ENCODE measurements at regions not wholly inside any gene's neighbourhood (a gene's known extent, or its start where the extent isn't known, plus 50 kb on each side); places are given as distances from the start of the nearest gene placed in this dataset.

DNA sequence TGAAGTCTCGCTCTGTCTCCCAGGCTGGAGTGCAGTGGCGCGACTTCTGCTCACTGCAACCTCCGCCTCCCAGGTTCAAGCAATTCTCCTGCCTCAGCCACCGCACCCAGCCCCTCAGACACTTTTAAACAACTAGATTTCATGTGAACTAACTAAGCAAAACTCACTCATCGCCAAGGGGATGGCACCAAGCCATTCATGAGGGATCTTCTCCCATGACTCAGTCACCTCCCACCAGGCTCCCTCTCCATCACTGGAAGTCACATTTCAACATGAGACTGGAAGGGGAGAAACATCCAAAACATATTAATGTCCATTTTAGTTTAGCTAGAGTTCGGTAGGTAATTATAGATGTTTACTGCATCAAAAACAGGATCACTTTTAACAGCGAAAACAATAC, 95.9 kb upstream of the PRL start:
- Mint-ChIP-seq H3K36me3 (peaks cover 3% of the 10 kb centered on the region), H3K27me3 (ENCODE audit: low read depth) (no peaks in the 10 kb centered on the region), H3K4me1 (peaks cover 33% of the 10 kb centered on the region), H3K27ac (no peak overlapping the region), H3K9me3 (peaks cover 11% of the 10 kb centered on the region), H3K4me3 (no peak overlapping the region)
- no peak for TF ChIP-seq ATF3 (CRISPR knock-in tag; conservative IDR thresholded peaks at IDR 0.05)
- no peak for TF ChIP-seq SMAD4 (CRISPR knock-in tag; IDR thresholded peaks at IDR 0.05)
- no peak for TF ChIP-seq PRRX2 (CRISPR knock-in tag; IDR thresholded peaks at IDR 0.05)
- no peak for TF ChIP-seq NFE2L1 (CRISPR knock-in tag; IDR thresholded peaks at IDR 0.05)
- TF ChIP-seq, protein P1, sequence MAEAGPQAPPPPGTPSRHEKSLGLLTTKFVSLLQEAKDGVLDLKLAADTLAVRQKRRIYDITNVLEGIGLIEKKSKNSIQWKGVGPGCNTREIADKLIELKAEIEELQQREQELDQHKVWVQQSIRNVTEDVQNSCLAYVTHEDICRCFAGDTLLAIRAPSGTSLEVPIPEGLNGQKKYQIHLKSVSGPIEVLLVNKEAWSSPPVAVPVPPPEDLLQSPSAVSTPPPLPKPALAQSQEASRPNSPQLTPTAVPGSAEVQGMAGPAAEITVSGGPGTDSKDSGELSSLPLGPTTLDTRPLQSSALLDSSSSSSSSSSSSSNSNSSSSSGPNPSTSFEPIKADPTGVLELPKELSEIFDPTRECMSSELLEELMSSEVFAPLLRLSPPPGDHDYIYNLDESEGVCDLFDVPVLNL (CRISPR knock-in tag; IDR thresholded peaks at IDR 0.05; ENCODE audit: borderline replicate concordance, low read depth), result no peak
- no peak for TF ChIP-seq CTCF (IDR thresholded peaks at IDR 0.05)
- TF ChIP-seq ZNF232 (CRISPR knock-in tag; IDR thresholded peaks at IDR 0.05), result no peak
- TF ChIP-seq, protein P2, sequence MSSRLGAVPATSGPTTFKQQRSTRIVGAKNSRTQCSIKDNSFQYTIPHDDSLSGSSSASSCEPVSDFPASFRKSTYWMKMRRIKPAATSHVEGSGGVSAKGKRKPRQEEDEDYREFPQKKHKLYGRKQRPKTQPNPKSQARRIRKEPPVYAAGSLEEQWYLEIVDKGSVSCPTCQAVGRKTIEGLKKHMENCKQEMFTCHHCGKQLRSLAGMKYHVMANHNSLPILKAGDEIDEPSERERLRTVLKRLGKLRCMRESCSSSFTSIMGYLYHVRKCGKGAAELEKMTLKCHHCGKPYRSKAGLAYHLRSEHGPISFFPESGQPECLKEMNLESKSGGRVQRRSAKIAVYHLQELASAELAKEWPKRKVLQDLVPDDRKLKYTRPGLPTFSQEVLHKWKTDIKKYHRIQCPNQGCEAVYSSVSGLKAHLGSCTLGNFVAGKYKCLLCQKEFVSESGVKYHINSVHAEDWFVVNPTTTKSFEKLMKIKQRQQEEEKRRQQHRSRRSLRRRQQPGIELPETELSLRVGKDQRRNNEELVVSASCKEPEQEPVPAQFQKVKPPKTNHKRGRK (CRISPR knock-in tag; IDR thresholded peaks at IDR 0.05; ENCODE audit: borderline replicate concordance), result no peak
- TF ChIP-seq ATF6 (CRISPR knock-in tag; IDR thresholded peaks at IDR 0.05), result no peak
- TF ChIP-seq, protein P3, sequence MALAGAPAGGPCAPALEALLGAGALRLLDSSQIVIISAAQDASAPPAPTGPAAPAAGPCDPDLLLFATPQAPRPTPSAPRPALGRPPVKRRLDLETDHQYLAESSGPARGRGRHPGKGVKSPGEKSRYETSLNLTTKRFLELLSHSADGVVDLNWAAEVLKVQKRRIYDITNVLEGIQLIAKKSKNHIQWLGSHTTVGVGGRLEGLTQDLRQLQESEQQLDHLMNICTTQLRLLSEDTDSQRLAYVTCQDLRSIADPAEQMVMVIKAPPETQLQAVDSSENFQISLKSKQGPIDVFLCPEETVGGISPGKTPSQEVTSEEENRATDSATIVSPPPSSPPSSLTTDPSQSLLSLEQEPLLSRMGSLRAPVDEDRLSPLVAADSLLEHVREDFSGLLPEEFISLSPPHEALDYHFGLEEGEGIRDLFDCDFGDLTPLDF (CRISPR knock-in tag; IDR thresholded peaks at IDR 0.05), result no peak
- no peak for TF ChIP-seq ERG (CRISPR knock-in tag; IDR thresholded peaks at IDR 0.05)
- DNase-seq (ENCODE audit: low spot score) (no peak), ATAC-seq (no peak)
- CTCF ChIA-PET, result no interaction called here
- POLR2A ChIA-PET, result no interaction called here

DNA sequence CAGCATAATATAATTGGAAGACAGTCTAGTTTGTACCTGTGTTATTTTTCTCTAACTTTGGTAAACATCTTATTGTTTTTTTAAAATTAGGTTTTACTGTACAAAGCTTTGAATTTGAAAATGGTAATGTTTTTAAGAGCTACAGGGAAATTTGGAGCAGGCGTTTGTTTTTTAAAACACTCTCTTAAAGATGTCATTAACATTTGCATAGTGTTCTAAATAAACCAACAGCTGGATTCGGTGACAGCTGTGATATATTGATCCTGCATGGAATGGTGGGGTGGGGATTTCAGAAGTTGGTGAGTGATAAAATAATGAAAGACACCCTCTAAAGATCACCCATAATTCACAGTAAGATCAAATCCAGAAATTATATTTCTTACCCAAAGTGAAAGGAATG, 97.9 kb upstream of the PRL start:
- no peak overlapping the region for H3K27ac Mint-ChIP-seq
- H3K9me3 Mint-ChIP-seq, result no peaks in the 10 kb centered on the region
- H3K36me3 Mint-ChIP-seq, result no peaks in the 10 kb centered on the region
- POLR2A ChIA-PET, result no interaction called here
- no peak overlapping the region for H3K4me3 Mint-ChIP-seq
- ATAC-seq, result no peak
- CTCF ChIA-PET, result no interaction called here
- DNase-seq (ENCODE audit: low spot score), result no peak
- no peaks in the 10 kb centered on the region for H3K27me3 Mint-ChIP-seq (ENCODE audit: low read depth)
- peaks cover 30% of the 10 kb centered on the region for H3K4me1 Mint-ChIP-seq
- TF ChIP-seq SMAD3 (CRISPR knock-in tag; IDR thresholded peaks at IDR 0.05; ENCODE audit: borderline replicate concordance), result no peak
- no peak for TF ChIP-seq ZNF121 (CRISPR knock-in tag; IDR thresholded peaks at IDR 0.05)
- no peak for TF ChIP-seq IRF2 (CRISPR knock-in tag; IDR thresholded peaks at IDR 0.05; ENCODE audit: borderline replicate concordance, low read depth)
- no peak for TF ChIP-seq ZNF219 (CRISPR knock-in tag; IDR thresholded peaks at IDR 0.05; ENCODE audit: borderline replicate concordance)
- TF ChIP-seq ZNF416 (CRISPR knock-in tag; IDR thresholded peaks at IDR 0.05), result no peak
- TF ChIP-seq, protein P4, sequence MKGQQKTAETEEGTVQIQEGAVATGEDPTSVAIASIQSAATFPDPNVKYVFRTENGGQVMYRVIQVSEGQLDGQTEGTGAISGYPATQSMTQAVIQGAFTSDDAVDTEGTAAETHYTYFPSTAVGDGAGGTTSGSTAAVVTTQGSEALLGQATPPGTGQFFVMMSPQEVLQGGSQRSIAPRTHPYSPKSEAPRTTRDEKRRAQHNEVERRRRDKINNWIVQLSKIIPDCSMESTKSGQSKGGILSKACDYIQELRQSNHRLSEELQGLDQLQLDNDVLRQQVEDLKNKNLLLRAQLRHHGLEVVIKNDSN (CRISPR knock-in tag; IDR thresholded peaks at IDR 0.05), result no peak
- TF ChIP-seq MLX (CRISPR knock-in tag; IDR thresholded peaks at IDR 0.05), result no peak
- no peak for TF ChIP-seq CTCF (IDR thresholded peaks at IDR 0.05)
- no peak for TF ChIP-seq ETV6 (CRISPR knock-in tag; IDR thresholded peaks at IDR 0.05)
- no peak for TF ChIP-seq E2F5 (CRISPR knock-in tag; IDR thresholded peaks at IDR 0.05)
- no peak for TF ChIP-seq TEAD4 (CRISPR knock-in tag; IDR thresholded peaks at IDR 0.05)
